HG02678 (cell line): ENCODE measurements at regions not wholly inside any gene's neighbourhood (a gene's known extent, or its start where the extent isn't known, plus 50 kb on each side); places are given as distances from the start of the nearest gene placed in this dataset.
"Not testable (repeated sequence)": the region's sequence is repeated elsewhere in the genome, so short reads cannot be mapped to it uniquely, and the experiment has no call there.

Experiments used
- ATAC-seq: cut with Tn5 transposase; IDR thresholded peaks from one replicate; pipeline ENCODE4 v1.9.1; 2021; ENCODE audit warnings: mild to moderate bottlenecking, moderate library complexity; ENCODE audit not compliant: unreplicated experiment

DNA sequence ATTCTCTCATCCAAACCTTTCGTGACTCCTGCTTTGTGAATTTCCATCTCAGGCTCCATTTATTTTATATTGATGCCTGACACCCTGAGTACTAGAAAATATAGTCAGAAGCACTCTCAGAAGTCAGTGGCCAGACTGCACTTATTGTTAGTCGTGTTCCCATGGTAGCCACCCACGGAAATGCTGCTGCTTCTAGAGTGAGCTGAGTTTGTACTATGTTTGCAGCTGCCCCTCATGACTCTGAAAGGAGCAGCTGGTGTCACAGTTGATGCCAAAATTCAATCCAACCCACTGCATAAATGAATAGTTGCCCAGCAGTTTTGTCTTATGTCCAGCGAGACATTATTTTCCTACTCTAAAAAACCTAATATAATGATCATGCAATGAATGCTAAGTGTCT, 265.2 kb upstream of the SPHKAP start:
- no peak for ATAC-seq

DNA sequence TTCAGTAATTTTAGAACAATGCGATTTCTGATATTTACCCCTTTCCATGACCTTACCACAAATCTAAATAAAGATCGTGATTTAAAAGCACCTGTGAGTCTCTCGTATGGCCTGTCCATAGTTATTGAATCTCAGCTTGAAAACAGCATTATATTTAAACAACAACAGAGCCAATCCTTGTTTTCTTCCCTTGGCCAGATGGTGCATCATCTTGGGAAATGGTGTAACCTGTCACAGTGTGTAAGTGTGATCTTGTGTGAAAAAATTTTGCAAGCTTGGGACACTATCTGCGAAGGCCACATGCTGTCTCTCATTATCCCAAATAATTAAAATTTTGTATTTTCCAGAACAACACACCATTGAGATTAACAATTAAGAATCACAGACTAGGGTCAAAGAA, 262.7 kb upstream of the SPHKAP start:
- ATAC-seq = no peak

DNA sequence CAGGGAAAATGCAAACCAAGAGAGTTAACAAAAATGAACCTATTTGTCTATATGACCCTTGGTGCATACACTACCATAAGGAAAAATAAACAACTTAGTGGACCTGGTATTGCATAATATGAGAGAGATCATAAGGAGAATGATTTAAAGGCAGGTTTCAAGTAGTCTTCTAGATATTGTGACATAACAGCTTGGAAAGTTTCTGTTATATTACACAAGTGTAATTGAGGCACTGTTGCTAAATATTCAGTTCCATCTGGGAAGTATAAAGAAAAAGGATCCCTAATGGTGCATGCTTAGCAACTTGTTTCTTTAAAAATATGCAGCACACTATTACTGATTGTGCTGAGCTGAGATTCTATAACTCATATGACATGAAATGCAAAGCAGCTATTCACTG, 252.2 kb upstream of the SPHKAP start:
- no peak for ATAC-seq

DNA sequence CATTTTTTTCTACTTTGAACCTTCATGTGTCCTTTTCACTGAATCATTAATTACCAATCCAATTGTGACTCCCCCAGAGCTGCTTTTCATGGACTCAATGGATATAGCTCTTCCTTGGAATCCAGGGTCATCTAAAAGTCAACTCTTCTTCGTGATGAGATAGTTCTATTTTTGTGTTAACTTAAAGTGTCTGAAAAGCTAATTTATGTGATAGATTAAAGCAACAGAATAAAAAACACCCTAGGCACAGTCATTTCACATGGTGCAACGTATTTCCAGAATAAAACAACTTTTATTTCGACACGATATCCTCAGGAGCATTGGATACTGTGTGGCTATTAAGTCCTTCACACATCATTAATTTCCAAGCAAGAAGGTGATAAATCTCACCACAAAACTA, 250.6 kb upstream of the SPHKAP start:
- no peak for ATAC-seq

DNA sequence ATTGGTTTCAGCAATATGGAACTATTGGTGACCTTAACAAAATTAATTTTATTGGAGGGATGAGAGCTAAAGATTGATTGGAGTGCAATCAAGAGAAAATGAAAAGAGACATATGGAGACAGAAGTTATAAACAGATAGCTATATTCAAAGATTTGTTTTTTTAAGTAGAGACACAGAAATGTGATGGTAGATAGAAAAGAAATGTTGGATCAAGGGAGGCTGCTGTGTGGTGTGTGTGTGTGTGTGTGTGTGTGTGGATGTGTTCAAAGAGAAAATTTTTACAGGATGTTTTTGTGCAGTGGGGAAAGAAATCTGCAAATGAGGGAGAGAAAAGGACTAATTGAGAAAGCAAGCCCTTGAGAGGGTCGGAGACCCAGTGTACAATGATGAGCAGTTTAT, 249.5 kb upstream of the SPHKAP start:
- no peak for ATAC-seq

DNA sequence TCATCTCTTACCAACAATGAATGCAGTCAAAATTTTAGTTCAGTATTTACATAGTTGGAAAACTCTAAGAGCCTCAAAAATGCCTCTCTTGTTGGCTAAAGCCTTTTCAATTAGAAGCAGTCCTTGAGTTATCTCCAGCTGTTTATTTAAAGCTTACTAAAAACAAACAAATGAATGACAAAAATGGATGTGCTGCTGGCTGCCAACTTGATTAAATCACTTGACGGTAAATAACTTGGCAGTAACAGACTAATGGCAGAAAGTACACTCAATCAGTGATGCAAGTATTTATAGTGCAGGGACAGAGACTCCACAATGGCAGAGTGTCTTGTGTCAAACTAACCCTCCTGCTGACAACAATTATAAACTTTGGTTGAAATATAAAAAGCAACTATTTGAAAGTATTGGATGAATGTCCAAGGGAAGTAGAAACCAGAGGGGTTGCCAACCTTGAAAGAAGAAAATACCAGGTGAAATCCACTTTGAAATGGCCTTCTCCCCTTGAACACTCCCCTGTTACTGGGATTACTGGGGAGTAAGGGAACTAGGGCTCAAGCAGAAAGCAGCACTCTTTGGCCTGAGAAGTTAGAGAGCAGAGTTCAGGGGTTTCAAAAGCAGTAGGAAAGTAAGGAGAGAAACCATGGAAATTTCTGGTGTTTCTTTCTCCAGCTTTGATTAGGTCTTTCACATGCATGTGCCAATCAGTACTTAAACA, 245.2 kb upstream of the SPHKAP start:
- ATAC-seq = no peak

DNA sequence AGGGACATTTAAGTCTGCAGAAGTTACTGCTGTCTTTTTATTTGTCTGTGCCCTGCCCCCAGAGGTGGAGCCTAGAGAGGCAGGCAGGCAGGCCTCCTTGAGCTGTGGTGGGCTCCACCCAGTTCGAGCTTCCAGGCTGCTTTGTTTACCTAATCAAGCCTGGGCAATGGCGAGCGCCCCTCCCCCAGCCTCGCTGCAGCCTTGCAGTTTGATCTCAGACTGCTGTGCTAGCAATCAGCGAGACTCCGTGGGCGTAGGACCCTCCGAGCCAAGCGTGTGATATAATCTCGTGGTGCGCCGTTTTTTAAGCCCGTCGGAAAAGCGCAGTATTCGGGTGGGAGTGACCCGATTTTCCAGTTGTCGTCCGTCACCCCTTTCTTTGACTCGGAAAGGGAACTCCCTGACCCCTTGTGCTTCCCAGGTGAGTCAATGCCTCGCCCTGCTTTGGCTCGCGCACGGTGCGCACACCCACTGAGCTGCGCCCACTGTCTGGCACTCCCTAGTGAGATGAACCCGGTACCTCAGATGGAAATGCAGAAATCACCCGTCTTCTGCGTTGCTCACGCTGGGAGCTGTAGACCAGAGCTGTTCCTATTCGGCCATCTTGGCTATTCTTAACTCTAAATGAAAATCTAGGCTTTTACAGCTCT, 244.0 kb upstream of the SPHKAP start:
- ATAC-seq = not testable (repeated sequence)

DNA sequence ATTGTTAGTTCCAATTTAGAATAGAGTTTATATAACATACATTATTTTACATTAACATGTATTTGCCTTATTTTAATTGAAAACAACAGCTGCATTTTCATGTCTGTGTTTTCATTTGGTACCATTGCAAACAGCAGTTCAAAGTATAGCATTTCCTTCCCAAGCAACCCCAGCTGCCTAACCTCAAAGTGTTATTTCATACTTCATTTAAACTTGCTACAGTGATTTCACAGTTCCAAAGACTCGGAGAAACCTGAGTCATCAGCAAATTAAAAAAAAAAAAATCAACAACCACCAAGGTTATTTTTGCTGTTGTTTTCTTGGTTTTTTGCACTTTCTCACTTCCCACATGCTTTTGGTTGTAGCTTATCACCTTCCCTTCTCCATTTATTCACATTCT, 236.5 kb upstream of the SPHKAP start:
- no peak for ATAC-seq

DNA sequence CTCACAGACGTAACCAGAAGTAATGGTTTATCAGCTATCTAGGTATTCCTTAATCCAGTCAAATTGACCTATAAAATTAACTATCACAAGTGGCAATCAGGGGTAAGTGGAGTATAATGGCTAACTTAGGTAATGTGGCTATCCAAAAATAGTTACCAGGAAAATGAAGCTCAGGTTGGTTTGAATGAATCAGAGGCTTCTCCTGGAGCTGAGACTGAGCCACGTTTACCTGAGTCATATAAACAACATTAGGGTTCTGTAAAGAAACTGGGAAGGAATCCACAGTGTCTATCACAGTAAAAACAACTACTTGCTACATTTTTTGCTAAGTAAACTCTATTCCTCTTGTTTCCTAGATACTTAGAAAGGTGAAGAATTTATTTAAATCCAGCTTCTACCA, 236.0 kb upstream of the SPHKAP start:
- no peak for ATAC-seq

DNA sequence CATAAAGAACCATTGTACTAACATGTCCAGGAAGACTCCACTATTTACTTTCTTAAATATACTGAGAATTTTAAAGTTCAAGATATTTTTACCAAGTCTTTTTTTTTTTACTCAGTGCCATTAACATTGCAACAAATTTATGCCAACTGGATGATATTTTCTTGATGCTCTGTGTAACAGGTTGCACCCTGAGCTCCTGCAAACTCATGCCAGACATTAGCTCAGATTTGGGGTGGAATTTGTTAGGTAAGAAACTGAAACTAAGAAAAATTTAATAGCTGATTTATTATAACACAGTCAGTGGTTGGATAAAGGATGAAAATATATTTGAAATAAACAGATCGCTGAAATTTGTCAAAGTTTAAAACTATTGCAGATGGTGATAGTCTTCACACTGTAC, 228.6 kb upstream of the SPHKAP start:
- ATAC-seq = no peak

DNA sequence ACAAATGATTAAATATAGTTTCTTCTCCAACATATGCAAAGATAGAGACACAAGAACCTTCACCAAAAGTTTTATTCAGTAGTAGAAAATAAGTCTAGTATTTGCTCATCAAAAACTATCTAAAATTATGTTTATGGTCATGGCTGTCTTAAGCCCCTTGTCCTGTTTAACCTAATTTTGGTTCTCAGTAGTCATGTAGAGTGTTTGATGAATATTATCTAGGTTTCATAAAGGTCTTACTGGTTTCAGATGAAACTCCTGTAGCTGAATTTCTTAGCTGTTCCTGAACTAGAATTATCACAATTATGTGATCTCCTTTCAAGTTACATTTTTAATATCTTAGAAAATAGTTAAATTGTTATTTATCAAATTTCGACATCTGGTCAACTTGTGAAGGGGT, 228.0 kb upstream of the SPHKAP start:
- ATAC-seq = no peak

DNA sequence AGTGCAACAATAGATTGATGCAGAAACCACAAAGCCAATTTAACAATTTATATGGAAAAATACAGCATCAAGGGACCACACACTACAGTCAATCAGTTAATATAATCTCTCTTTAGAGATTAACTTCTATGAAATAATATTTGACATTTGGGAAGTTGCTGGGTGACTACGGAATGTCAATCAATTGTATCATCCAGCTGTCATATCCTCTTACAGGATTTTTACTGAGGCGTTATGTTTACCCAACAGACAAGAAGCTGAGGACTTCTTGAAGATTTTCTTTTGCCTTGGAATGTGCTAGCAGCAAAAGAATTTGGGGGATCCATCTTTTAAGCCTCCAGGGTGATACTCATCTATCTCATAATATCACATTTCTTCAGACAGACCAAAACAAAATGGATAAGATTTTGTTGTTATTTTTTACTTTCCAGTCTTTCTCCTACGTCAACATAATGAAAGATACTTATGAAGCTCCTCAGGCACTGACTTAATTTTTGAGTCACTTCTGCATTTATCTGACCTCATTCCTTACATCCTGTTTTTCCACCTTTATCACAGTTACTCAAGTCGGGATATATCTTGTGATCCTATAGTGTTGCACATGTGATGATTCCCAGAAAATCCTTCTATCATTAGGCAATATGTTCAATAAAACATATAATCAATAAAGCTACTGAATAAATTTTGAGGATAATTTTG, 227.2 kb upstream of the SPHKAP start:
- no peak for ATAC-seq

DNA sequence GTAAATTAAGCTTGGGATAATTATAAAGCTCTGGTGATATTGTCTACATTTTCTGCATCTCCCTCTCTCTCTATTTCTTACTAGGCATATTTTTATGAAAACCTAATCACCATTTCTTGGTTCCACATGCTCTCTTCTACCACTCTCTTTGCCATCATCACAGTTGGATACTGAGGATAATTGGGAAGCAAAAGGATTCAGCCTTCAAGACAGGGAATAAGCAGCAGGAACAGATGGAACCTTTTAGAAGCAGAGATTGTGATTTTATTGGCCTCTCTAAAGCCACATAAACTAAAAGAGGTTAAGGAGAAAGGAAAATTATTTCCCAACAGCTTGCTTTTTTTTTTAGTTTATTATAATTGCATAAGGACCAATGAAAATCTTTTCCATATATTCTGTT, 226.3 kb upstream of the SPHKAP start:
- no peak for ATAC-seq

DNA sequence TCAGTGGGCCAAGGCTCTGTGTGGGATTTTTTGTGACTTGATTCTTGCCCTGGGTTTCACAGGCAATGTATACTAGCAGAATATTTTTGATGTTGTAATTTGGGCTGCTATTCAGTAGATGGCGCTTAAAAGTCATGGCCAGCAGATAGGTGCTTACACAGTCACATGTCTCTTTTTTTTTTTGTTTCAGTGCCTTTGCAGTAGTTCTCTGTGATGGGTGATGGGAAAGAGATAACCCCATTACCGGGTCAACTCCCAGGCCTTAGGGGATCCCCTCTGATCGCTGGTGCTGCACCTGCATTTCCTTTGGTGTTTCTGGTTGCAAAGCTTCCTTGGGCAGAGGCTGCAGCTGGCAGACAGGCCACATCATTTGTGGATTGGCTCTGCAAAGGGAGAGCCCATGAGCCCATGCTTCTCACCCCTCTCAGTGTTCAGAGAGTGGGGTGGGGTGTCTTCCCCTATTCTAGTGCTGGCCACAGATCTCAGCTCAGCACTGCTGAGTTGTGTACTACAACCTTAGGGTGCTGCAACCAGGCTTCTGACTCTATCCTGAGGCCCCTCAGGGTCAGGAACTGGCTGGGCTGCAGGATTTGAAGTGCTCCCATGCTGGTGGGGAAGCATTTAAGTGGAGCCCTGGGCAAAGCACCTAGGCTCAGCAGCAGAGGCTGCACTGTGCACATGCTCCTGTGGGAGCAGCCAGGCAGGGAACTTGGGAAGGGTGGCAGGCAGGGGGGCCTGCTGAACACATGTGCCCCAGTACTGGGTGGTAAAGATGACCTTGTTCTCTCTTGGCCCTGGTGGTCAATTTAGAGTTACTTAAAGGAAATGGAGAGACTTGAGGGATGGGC, 219.8 kb upstream of the SPHKAP start:
- ATAC-seq = no peak

DNA sequence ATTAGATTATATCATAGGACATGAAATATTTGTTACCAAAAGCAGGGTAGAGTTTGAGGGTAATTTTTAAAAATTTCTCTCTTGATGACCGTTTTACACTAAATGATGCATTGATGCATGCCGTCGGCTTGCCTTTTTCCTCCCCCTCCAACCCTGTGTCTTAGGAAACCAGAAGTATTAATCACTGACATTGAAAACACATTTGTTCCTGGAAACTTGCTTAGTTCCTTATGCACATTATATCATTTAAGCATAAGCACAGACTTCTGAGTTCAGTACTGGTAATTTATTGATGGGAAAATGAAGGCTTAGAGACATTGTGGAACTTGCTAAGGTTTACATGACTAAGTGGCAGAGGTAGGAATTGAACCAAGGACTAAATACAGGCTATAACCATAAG, 206.3 kb upstream of the SPHKAP start:
- ATAC-seq = no peak

DNA sequence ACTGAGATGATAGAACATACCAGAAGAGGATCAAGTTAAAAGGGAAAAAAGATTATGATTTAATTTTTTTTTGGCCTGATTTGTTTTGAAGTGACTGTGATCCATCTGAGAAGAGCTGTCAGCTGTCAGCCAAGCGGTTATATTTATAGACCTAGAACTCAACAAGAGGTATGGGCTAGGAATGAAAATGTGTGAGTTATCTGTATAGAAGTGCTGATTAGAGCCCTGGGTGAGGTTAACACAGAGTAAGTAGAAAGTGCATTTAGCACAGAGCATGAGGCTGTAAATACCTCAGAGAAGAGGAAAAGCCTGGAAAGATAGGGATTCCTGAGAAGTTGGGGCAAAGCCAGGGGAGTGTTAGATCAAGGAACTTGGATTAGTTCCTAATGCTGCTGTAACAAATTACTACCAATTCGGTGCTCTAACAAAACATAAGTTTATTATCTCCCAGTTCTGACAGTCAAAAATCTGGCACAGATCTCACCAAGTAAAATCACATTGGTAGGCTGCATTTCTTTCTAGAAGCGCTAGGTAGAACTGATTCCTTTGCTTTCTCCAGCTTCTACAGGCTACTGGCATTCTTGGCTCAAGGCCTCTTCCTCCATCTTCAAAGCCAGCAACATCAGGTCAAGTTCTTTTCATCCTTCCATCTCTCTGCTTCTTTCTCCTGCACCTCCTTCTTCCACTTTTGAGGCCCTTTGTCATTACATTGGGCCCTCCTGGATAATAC, 197.4 kb upstream of the SPHKAP start:
- ATAC-seq = no peak

DNA sequence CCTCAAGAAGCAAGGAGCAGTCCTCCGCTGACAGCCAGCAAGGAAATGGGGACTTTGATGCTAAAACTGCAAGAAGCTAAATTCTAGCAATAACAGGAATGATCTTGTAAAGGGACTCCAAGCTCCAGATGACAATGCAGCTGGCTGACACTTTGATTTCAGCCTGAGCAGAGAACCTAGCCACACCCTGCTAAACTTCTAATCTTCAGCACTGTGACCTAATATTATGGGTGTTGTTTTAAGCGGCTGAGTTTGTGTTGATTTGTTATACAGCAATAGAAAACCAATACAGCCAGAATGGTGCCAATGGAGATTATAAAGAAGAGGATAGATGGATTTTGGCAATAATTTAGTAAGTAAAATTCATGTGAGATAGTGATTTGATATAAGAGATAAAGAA, 196.7 kb upstream of the SPHKAP start:
- no peak for ATAC-seq

DNA sequence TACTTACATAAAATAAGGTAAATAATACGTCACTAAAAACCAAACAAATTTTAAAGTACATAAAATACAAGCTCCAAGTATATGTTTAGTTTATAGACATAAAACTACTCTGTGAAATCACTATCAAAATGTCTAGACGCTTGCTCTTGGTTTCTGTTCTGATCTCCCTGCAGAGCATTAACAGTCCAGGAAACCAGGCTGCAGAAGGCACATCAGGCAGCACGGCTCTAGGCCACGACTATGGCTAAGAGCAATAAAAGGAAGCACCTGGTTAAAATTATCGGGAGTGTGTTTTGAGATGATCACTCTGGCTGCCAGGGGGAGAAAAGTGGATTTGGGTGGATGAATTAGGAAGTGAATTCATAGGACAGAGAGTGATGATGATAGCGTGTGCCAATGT, 196.0 kb upstream of the SPHKAP start:
- no peak for ATAC-seq

DNA sequence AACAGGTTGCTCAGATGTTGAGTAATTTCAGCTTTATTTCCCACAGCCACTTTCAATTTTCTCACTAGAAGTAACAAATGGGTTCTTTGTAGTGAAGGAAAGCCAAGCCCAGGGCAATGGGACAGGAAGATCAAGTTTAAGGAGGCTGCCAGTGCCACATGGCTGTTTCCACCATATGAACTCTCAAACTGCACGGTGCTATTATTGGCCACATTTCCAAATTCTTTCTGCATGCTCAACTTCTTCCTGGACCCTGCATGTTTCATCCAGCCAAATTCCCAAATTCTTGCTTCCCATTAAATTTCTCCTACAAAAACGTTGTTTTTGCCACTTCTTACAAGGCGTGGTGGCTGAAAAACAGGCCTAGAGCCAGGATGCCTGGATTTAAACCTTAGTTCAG, 193.3 kb upstream of the SPHKAP start:
- no peak for ATAC-seq

DNA sequence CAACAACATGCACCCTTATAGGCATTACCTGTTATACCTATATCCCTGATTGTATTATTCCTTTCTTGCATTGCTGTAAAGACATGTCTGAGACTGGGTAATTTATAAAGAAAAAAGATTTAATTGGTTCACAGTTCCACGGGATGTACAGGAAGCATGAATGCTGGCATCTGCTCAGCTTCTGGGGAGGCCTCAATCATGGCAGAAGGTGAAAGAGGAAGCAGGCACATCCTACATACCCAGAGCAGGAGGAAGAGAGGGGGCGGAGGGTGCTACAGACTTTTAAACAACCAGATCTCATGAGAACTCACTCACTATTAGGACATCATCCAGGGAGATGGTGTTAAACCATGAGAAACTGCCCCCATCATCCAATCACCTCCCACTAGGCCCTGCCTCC, 191.7 kb upstream of the SPHKAP start:
- no peak for ATAC-seq

DNA sequence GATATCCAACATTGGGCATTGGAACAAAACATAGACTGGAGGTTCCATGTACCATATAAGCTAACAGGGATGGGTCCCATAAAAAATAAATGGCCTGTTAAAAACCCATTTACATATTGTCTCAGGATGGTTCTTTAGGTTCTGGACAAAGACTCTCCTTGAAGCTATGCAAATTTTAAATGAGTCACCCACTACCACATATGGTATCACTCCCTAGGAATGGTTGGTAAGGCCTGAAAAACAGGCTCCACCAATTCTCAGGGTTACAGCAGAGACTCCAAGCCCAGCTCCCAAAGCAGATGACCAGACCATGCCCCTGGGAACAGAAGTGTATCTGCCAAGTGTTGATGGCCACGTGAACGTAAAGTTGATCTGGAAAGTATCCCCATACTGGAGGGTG, 190.7 kb upstream of the SPHKAP start:
- ATAC-seq = no peak
